Fibroblast of the aortic adventitia (primary cell): ENCODE measurements at regions not wholly inside any gene's neighbourhood (a gene's known extent, or its start where the extent isn't known, plus 50 kb on each side); places are given as distances from the start of the nearest gene placed in this dataset.

Experiments used
- DNase-seq: peaks from one replicate; pipeline ENCODE4 v3.0.0-alpha.2; 2010; ENCODE audit warnings: low read depth
- H3K4me3 ChIP-seq: 2 replicates; pipeline ENCODE4 v1.5.1; 2011; ENCODE audit warnings: low read depth, mild to moderate bottlenecking, control low read depth, low read length, moderate library complexity
- TF ChIP-seq, protein P1 (sequence below): IDR thresholded peaks from 2 replicates; pipeline ENCODE4 v1.5.1; 2011; ENCODE audit warnings: mild to moderate bottlenecking, low read length, control low read depth, inconsistent platforms; ENCODE audit not compliant: insufficient read depth

DNA sequence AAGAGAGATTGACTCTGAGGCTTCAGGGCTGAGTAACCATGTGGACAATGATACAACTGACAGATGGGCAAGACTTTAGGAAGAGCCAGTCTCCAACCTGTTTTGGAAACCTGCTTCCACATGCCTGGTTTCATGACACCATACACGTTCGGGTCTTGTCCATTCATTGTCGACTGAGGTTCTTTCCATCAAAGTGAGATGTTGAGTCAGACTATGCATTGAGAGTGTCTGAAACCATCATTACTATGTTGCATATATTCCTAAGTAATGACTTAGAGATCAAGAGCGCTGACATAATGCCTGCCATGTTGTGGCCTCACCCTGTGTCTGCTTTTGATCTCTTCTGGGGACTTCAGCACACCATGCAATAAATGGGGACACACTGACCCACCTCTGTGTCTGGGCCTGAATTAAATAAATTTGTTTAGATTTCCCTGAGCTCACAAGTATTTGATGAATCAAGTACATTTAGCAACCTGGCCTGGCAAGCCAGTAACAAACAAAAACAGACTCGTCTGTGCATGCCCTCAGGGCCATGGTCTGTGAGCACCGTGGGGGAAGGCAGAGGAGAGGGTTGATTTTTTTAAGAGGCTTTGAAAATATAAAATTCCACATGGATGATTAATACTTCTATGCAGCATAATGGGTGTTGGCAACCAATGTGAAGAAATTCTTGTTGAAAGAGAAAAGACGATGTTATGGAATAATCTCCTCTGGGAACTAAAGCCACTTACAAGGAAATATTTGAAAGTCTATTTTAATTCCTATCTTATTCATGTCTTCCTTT, 49.9 kb upstream of the UBAC2 start:
- H3K4me3 ChIP-seq, result no peak overlapping the region
- peak; percentile 74 for DNase-seq
- TF ChIP-seq, protein P1, sequence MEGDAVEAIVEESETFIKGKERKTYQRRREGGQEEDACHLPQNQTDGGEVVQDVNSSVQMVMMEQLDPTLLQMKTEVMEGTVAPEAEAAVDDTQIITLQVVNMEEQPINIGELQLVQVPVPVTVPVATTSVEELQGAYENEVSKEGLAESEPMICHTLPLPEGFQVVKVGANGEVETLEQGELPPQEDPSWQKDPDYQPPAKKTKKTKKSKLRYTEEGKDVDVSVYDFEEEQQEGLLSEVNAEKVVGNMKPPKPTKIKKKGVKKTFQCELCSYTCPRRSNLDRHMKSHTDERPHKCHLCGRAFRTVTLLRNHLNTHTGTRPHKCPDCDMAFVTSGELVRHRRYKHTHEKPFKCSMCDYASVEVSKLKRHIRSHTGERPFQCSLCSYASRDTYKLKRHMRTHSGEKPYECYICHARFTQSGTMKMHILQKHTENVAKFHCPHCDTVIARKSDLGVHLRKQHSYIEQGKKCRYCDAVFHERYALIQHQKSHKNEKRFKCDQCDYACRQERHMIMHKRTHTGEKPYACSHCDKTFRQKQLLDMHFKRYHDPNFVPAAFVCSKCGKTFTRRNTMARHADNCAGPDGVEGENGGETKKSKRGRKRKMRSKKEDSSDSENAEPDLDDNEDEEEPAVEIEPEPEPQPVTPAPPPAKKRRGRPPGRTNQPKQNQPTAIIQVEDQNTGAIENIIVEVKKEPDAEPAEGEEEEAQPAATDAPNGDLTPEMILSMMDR, result no peak
